HG02840 (cell line): ENCODE measurements at regions not wholly inside any gene's neighbourhood (a gene's known extent, or its start where the extent isn't known, plus 50 kb on each side); places are given as distances from the start of the nearest gene placed in this dataset.
"Not testable (repeated sequence)": the region's sequence is repeated elsewhere in the genome, so short reads cannot be mapped to it uniquely, and the experiment has no call there.

Experiments used
- ATAC-seq: cut with Tn5 transposase; IDR thresholded peaks from one replicate; pipeline ENCODE4 v1.9.1; 2021; ENCODE audit warnings: mild to moderate bottlenecking, moderate library complexity, moderate number of reproducible peaks; ENCODE audit not compliant: unreplicated experiment, low FRiP score

GRCh38 chr5:106121972-106122605 lies 1548.6 kb downstream of the EFNA5 start:
- ATAC-seq: peak; percentile 67

GRCh38 chr5:106116682-106117081 lies 1554.1 kb downstream of the EFNA5 start:
- no peak for ATAC-seq

- ATAC-seq: no peak
These were observed 1556.8 kb downstream of the EFNA5 start for GRCh38 chr5:106113922-106114321.

- no peak for ATAC-seq
These were observed 1564.4 kb downstream of the EFNA5 start for GRCh38 chr5:106106384-106106783.

GRCh38 chr5:106097340-106097739 lies 1573.4 kb downstream of the EFNA5 start:
- no peak for ATAC-seq

- no peak for ATAC-seq
These were observed 1575.9 kb downstream of the EFNA5 start for GRCh38 chr5:106094839-106095238.

DNA sequence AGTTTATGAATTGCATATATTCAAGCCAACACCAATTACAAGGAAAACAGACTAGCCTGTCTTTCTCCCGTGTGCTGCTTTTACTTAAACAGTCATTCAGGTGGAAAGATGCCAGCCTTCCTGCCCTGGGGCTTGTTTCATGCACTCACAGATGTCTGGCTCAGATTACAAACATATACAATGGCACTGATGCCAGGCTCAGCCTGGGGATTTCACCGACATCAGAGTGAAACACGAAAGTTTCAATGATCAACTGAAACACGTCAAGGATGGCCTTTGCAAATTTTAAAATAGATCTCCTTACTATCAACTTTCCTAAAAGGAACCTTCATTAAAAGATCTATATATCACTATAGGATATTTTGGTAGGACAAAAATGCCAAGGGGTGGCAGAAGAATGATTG lies 1576.5 kb downstream of the EFNA5 start:
- ATAC-seq: no peak

- no peak for ATAC-seq
These were observed 1577.6 kb downstream of the EFNA5 start for GRCh38 chr5:106093134-106093533.

DNA sequence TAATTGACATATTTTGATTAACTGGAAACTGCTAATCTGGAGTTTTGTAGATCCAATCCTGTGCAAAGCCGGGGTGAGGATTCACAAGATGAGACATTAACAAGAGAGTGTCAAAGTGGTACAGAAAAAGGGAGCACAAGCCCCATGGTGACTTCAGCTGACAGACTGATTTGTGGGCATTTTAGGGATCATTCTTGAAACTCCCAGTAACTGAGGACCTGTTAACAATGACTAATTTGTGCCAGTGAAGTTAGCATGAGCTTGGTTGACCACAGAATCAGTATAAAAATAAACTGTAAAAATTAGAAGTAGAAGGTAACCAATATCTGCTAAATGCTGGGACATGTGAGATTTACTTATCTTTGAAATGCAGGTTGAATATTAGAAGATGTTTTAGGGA lies 1578.3 kb downstream of the EFNA5 start:
- no peak for ATAC-seq

DNA sequence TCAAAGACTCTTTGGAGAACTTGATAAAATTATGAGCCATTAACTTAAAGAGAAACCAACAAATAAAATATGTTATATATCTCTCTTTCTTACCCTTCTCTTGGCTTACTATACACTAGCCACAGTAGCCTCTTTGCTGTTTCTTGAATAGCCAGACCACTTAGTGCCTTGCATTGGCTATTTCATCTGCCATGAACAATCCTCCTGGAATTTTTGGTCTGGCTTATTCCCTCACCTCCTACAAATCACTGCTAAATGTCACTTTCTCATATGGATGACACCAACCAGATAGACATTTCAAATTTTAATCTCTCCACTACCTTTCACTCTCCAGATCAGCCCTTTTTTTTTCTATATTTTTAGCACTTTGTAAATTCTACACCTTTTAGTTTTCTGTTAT lies 1581.7 kb downstream of the EFNA5 start:
- ATAC-seq: no peak

DNA sequence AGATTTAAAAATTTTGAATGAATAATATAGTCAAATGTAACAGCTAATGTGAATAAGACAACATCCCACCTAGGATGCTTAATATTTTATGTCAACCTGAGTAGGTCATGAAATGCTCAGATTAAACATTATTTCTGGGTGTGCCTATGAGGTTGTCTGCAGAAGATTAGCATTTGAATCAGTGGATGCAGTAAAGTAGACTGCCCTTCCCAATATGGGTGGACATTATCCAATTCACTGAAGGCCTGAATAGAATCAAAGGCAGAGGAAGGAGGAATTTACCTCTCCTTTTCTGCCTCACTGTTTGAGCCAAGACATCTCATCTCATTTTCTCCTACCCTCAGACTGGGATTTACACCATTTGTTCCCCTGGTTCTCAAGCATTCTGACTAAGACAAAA lies 1582.3 kb downstream of the EFNA5 start:
- ATAC-seq: no peak

DNA sequence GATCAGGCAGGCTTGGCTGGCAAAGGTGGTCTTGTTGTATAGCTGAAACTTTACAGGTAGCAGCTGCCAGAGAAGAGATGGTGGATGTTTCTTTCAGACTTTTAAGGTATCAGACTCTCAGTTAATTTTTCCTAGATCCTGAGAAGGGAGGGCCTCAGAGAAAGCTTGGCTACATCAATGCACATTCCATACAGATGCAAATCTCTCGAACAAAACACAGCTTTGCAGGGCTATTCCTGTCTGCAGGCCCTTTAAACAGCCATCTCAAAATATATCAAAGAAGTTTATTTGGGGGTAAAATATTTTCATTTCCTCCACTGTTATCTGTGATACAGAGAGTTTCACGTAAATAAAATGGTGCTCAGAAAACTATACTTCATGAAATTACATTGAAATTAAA lies 1584.4 kb downstream of the EFNA5 start:
- no peak for ATAC-seq

DNA sequence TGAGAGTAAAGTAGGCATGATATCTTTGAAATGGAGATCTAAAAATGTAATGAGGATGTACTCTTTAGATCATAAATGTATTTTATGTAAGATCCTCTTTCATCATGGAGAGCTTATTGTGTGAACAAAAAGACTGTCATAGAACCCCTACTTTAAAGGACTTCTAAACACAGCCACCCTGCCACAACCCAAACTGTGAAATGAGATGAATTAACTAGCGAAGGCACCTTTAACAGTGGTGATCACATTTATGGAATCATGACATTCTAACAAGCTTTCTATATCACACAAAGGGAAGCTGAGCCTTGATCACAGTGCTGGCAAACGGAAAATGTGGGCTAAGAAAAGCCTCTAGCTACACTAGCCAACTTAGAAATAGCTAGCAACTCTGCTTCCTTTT lies 1585.2 kb downstream of the EFNA5 start:
- no peak for ATAC-seq

GRCh38 chr5:106085136-106085535 lies 1585.6 kb downstream of the EFNA5 start:
- ATAC-seq: no peak

- ATAC-seq: no peak
These were observed 1590.2 kb downstream of the EFNA5 start for GRCh38 chr5:106080535-106080934.

GRCh38 chr5:106076655-106077054 lies 1594.1 kb downstream of the EFNA5 start:
- ATAC-seq: no peak

- no peak for ATAC-seq
These were observed 1598.5 kb downstream of the EFNA5 start for GRCh38 chr5:106072208-106072607.

DNA sequence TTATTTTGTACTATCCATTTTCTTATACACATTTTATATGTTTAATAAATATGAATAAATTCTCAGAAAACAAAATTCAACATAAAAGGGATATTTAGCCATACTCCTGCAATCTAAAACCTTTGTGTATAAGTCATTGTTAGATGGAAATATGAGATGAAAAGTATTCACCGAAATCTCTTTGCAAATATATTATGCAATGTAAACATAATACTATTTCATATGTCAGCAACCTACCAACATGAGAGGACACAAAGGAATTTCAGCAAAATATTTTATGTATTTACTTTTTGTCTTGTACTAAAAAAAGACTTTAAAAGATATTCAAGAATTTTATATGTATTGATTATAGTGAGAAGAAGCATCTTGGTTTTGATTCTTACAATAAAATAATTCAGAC lies 1623.4 kb downstream of the EFNA5 start:
- ATAC-seq: no peak

- not testable (repeated sequence) for ATAC-seq
These were observed 1638.7 kb downstream of the EFNA5 start for GRCh38 chr5:106032069-106032468.

DNA sequence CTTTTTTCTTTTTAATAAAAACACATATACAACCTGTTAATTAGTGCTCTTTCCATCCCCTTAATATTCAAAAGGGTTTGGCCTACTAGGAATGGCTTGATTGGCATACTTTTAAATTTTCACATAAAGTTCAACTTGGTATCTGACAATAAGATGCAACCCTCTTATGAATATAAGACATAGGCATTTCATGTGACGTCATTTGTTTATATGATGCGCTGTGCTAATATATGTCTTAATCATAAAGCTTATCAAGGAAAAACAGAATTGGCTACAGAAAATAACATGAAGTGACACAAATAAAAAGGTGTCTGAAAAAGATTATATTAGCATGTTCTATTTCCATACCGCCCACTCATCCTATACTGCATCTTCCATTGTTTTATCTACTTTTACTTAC lies 1642.4 kb downstream of the EFNA5 start:
- ATAC-seq: no peak

DNA sequence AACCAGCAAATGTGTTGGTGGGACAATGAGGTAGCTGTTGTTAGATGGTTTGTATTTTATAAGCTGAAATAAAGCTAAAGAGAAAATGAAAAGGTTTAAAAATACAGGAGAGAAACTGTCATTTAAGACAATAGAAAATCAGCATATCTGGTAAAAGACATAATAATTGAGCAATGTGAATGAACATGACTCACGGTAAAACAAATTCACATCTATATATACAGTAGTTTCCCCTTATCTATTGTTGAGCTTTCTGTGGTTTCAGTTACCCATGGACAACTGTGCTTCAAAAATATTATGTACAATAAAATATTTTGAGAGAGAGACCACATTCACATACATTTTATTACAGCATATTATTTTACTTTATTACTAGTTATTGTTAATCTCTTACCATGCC lies 1649.8 kb downstream of the EFNA5 start:
- no peak for ATAC-seq

- no peak for ATAC-seq
These were observed 1651.5 kb downstream of the EFNA5 start for GRCh38 chr5:106019261-106019660.
